IMR-90 (cell line): ENCODE measurements at regions not wholly inside any gene's neighbourhood (a gene's known extent, or its start where the extent isn't known, plus 50 kb on each side); places are given as distances from the start of the nearest gene placed in this dataset.

Source experiments
- BHLHE40 ChIP-seq: fragments of 150-350 bp; IDR thresholded peaks from 2 replicates; pipeline ENCODE4 v1.6.1; 2016; ENCODE audit warnings: mild to moderate bottlenecking, low read depth, low read length
- CEBPB ChIP-seq: IDR thresholded peaks from 2 replicates; pipeline ENCODE4 v1.6.1; 2012; ENCODE audit warnings: low read depth, low read length, improper control_type of control experiment
- CTCF ChIP-seq: conservative IDR thresholded peaks from 2 replicates; pipeline ENCODE4 v1.5.1; 2012; ENCODE audit warnings: mild to moderate bottlenecking, low read depth, low read length, improper control_type of control experiment
- ELK1 ChIP-seq: fragments of 150-350 bp; IDR thresholded peaks from 2 replicates; pipeline ENCODE4 v1.6.1; 2016; ENCODE audit warnings: low read depth, mild to moderate bottlenecking, low read length, moderate library complexity, borderline replicate concordance
- MAFK ChIP-seq: IDR thresholded peaks from 2 replicates; pipeline ENCODE4 v1.6.1; 2012; ENCODE audit warnings: low read depth, low read length, improper control_type of control experiment
- MAZ ChIP-seq: IDR thresholded peaks from 2 replicates; pipeline ENCODE4 v1.6.1; 2012; ENCODE audit warnings: low read depth, mild to moderate bottlenecking, low read length, improper control_type of control experiment, moderate library complexity, borderline replicate concordance
- MXI1 ChIP-seq: IDR thresholded peaks from 2 replicates; pipeline ENCODE4 v1.6.1; 2012; ENCODE audit warnings: low read depth, mild to moderate bottlenecking, low read length, moderate library complexity, borderline replicate concordance
- NFE2L2 ChIP-seq: fragments of 150-350 bp; IDR thresholded peaks from 2 replicates; pipeline ENCODE4 v1.6.1; 2016; ENCODE audit warnings: low read depth, mild to moderate bottlenecking, low read length
- POLR2A ChIP-seq: IDR thresholded peaks from 2 replicates; pipeline ENCODE4 v1.6.1; 2012; ENCODE audit warnings: mild to moderate bottlenecking, low read depth, low read length
- RAD21 ChIP-seq: IDR thresholded peaks from 2 replicates; pipeline ENCODE4 v1.6.1; 2012; ENCODE audit warnings: low read length, improper control_type of control experiment
- RCOR1 ChIP-seq: IDR thresholded peaks from 2 replicates; pipeline ENCODE4 v1.6.1; 2012; ENCODE audit warnings: mild to moderate bottlenecking, low read length, improper control_type of control experiment; ENCODE audit not compliant: insufficient replicate concordance
- USF2 ChIP-seq: fragments of 150-350 bp; IDR thresholded peaks from 2 replicates; pipeline ENCODE4 v1.6.1; 2017; ENCODE audit warnings: mild to moderate bottlenecking, antibody characterized with exemption, low read length, low read depth

GRCh38 chr21:38569733-38570132, 71.5 kb upstream of the ERG start:
- TF ChIP-seq CTCF, result no peak
- TF ChIP-seq ELK1, result no peak
- no peak for TF ChIP-seq POLR2A
- no peak for TF ChIP-seq MXI1
- TF ChIP-seq CEBPB, result no peak
- no peak for TF ChIP-seq RCOR1
- no peak for TF ChIP-seq RAD21
- no peak for TF ChIP-seq MAFK
- TF ChIP-seq USF2, result no peak
- TF ChIP-seq MAZ, result no peak
- TF ChIP-seq NFE2L2, result no peak
- no peak for TF ChIP-seq BHLHE40
